ENCODE measurements at regions not wholly inside any gene's neighbourhood (a gene's known extent, or its start where the extent isn't known, plus 50 kb on each side); places are given as distances from the start of the nearest gene placed in this dataset.

DNA sequence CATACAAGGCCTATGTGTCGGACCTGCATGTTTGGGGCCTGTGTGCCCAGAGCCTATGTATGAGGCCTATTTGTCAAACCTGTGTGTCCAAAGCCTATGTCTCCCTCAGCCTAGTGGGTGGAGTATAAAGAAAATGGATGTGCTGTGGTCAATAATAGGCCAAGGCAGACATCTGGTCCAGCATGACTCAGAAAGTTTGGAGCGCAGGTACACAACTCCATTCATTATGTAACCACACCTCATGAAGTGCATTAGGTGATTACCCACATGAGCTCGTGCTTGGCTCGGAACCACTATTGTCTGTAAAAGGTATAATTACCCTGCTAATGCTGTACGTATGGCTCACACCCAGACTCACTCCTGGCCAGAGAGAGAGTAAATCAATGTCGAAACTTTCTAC, 302.4 kb upstream of the POU3F2 start:
- TF ChIP-seq, protein P1, sequence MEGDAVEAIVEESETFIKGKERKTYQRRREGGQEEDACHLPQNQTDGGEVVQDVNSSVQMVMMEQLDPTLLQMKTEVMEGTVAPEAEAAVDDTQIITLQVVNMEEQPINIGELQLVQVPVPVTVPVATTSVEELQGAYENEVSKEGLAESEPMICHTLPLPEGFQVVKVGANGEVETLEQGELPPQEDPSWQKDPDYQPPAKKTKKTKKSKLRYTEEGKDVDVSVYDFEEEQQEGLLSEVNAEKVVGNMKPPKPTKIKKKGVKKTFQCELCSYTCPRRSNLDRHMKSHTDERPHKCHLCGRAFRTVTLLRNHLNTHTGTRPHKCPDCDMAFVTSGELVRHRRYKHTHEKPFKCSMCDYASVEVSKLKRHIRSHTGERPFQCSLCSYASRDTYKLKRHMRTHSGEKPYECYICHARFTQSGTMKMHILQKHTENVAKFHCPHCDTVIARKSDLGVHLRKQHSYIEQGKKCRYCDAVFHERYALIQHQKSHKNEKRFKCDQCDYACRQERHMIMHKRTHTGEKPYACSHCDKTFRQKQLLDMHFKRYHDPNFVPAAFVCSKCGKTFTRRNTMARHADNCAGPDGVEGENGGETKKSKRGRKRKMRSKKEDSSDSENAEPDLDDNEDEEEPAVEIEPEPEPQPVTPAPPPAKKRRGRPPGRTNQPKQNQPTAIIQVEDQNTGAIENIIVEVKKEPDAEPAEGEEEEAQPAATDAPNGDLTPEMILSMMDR (IDR thresholded peaks at IDR 0.05), result no peak
- no peak for TF ChIP-seq POLR2A (IDR thresholded peaks at IDR 0.05)
